Fibroblast of mammary gland (primary cell): ENCODE measurements at regions not wholly inside any gene's neighbourhood (a gene's known extent, or its start where the extent isn't known, plus 50 kb on each side); places are given as distances from the start of the nearest gene placed in this dataset.

Experiments
- DNase-seq: peaks from one replicate; pipeline ENCODE4 v3.0.0-alpha.2; 2010; ENCODE audit warnings: low read depth
- H3K4me3 ChIP-seq: 2 replicates; pipeline ENCODE4 v1.5.1; 2011; ENCODE audit warnings: low read depth, mild to moderate bottlenecking, low read length, moderate library complexity; ENCODE audit not compliant: control insufficient read depth
- CTCF ChIP-seq: conservative IDR thresholded peaks from 2 replicates; pipeline ENCODE4 v1.5.1; 2011; ENCODE audit warnings: low read depth, low read length, inconsistent platforms; ENCODE audit not compliant: control insufficient read depth, insufficient read depth

DNA sequence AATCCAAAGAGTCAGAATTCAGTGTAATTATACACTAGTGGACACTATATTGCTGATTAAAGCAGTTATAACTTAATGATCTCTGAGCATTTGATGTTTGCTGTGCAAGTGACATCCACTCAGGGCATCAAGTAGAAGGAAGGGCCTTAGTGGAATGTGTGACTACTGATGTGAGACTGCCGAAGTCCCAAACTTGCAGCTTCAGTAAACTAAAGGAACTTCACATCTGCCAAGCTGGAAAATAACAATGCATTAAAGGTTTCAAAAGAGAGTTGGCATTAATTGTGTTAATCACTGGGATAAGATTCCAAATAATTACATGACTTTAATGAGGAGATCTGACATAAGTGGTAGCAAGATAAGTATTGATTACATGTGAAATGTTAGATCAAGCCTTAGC, 52.5 kb upstream of the SLC25A4 start:
- no peak for DNase-seq
- TF ChIP-seq CTCF = no peak
- no peak overlapping the region for H3K4me3 ChIP-seq

GRCh38 chr4:185092535-185093197, 50.4 kb upstream of the SLC25A4 start:
- no peak overlapping the region for H3K4me3 ChIP-seq
- TF ChIP-seq CTCF = no peak
- DNase-seq = no peak
